Peyer's patch (tissue), 4 donors: ENCODE measurements at regions not wholly inside any gene's neighbourhood (a gene's known extent, or its start where the extent isn't known, plus 50 kb on each side); places are given as distances from the start of the nearest gene placed in this dataset.
A peak's percentile ranks its signal among the peaks of the same experiment; 100 is the strongest.

Experiments used
- DNase-seq, 3 donors: peaks; one replicate each; pipeline ENCODE4 v3.0.0-alpha.2; 2017 to 2019
- H3K27ac ChIP-seq, 4 donors: fragments of 200-600 bp; sonication (generic); one replicate each; pipeline ENCODE4 v1.5.1; 2016 to 2019
- H3K27me3 ChIP-seq, 2 donors: fragments of 200-600 bp; sonication (generic); one replicate each; pipeline ENCODE4 v1.5.1; 2019
- H3K36me3 ChIP-seq, 3 donors: fragments of 200-600 bp; sonication (generic); one replicate each; pipeline ENCODE4 v1.5.1; 2016 to 2019
- H3K4me1 ChIP-seq, 4 donors: fragments of 200-600 bp; sonication (generic); one replicate each; pipeline ENCODE4 v1.5.1; 2016 to 2019
- H3K4me3 ChIP-seq, 4 donors: fragments of 200-600 bp; sonication (generic); 1 replicate in 3 of 4; 2 replicates in 1 of 4; pipeline ENCODE4 v1.5.1; 2016 to 2019; ENCODE audit warnings: mild to moderate bottlenecking in 1 of 4
- H3K9me3 ChIP-seq, 4 donors: fragments of 200-600 bp; sonication (generic); one replicate each; pipeline ENCODE4 v1.5.1; 2016 to 2019; ENCODE audit warnings: mild to moderate bottlenecking in 1 of 4
- CTCF ChIP-seq, 6 experiments: fragments of 450-650 bp in 4 of 6; fragments of 200-600 bp in 2 of 6; sonication (generic) in 1 of 6; IDR thresholded peaks; one replicate each; pipeline ENCODE4 v1.5.1; 2017 to 2019; ENCODE audit warnings: antibody characterized with exemption in 6 of 6, mild to moderate bottlenecking in 3 of 6, moderate library complexity in 1 of 6
- POLR2A ChIP-seq, 2 donors: fragments of 450-650 bp; IDR thresholded peaks; one replicate each; pipeline ENCODE4 v1.5.1; 2017; ENCODE audit warnings: antibody characterized with exemption in 2 of 2, mild to moderate bottlenecking in 2 of 2, moderate library complexity in 2 of 2

- Histone ChIP-seq H3K27ac (no peak overlapping the region), H3K4me3 (no peak overlapping the region), H3K4me1 (no peaks in the 10 kb centered on the region), H3K9me3 (peaks cover 0 to 6% (median 0%) of the 10 kb centered on the region in 4 donors), H3K36me3 (no peaks in the 10 kb centered on the region), H3K27me3 (no peaks in the 10 kb centered on the region)
- TF ChIP-seq CTCF (IDR thresholded peaks at IDR 0.05): no peak
- no peak for TF ChIP-seq POLR2A (IDR thresholded peaks at IDR 0.05)
- DNase-seq: no peak
Measured at GRCh38 chr13:44874176-44874575, 115.1 kb downstream of the NUFIP1 start.

- Histone ChIP-seq H3K9me3 (peaks cover 0 to 6% (median 0%) of the 10 kb centered on the region in 4 donors), H3K4me3 (no peak overlapping the region), H3K36me3 (no peaks in the 10 kb centered on the region), H3K4me1 (no peaks in the 10 kb centered on the region), H3K27ac (no peak overlapping the region), H3K27me3 (no peaks in the 10 kb centered on the region)
- TF ChIP-seq POLR2A (IDR thresholded peaks at IDR 0.05) (no peak), CTCF (IDR thresholded peaks at IDR 0.05) (no peak)
- no peak for DNase-seq
Measured at GRCh38 chr13:44873461-44873860, 115.8 kb downstream of the NUFIP1 start.

- Histone ChIP-seq H3K4me1 (no peaks in the 10 kb centered on the region), H3K4me3 (no peak overlapping the region), H3K27ac (peak overlapping the region in 1 of 4 donors; percentile 23), H3K9me3 (peaks cover 0 to 6% (median 0%) of the 10 kb centered on the region in 4 donors), H3K27me3 (no peaks in the 10 kb centered on the region), H3K36me3 (no peaks in the 10 kb centered on the region)
- DNase-seq: no peak
- TF ChIP-seq CTCF (IDR thresholded peaks at IDR 0.05) (no peak), POLR2A (IDR thresholded peaks at IDR 0.05) (no peak)
Measured at GRCh38 chr13:44872751-44873150, 116.5 kb downstream of the NUFIP1 start.

GRCh38 chr13:44870456-44870929, 118.8 kb downstream of the NUFIP1 start:
- no peaks in the 10 kb centered on the region for H3K27me3 ChIP-seq
- no peaks in the 10 kb centered on the region for H3K36me3 ChIP-seq
- peak overlapping the region in 1 of 4 donors; percentile 39 for H3K27ac ChIP-seq
- peak in 2 of 3 donors; percentile 73 to 81 for DNase-seq
- H3K4me3 ChIP-seq: no peak overlapping the region
- no peaks in the 10 kb centered on the region for H3K4me1 ChIP-seq
- no peaks in the 10 kb centered on the region for H3K9me3 ChIP-seq
- TF ChIP-seq POLR2A (IDR thresholded peaks at IDR 0.05) (peak in 1 of 2 donors; percentile 19), CTCF (IDR thresholded peaks at IDR 0.05) (peak in 3 of 6 experiments; percentile 32 to 36 (median 32))

- Histone ChIP-seq H3K9me3 (no peaks in the 10 kb centered on the region), H3K27ac (no peak overlapping the region), H3K4me3 (no peak overlapping the region), H3K27me3 (no peaks in the 10 kb centered on the region), H3K36me3 (no peaks in the 10 kb centered on the region), H3K4me1 (no peaks in the 10 kb centered on the region)
- DNase-seq: no peak
- TF ChIP-seq CTCF (IDR thresholded peaks at IDR 0.05): no peak
- no peak for TF ChIP-seq POLR2A (IDR thresholded peaks at IDR 0.05)
Measured at GRCh38 chr13:44869167-44869566, 120.1 kb downstream of the NUFIP1 start.

- DNase-seq: no peak
- Histone ChIP-seq H3K27ac (no peak overlapping the region), H3K9me3 (no peaks in the 10 kb centered on the region), H3K4me3 (no peak overlapping the region), H3K36me3 (no peaks in the 10 kb centered on the region), H3K27me3 (no peaks in the 10 kb centered on the region), H3K4me1 (no peaks in the 10 kb centered on the region)
- TF ChIP-seq CTCF (IDR thresholded peaks at IDR 0.05) (no peak), POLR2A (IDR thresholded peaks at IDR 0.05) (no peak)
Measured at GRCh38 chr13:44868397-44868796, 120.9 kb downstream of the NUFIP1 start.
